GM12865 (cell line): ENCODE measurements at regions not wholly inside any gene's neighbourhood (a gene's known extent, or its start where the extent isn't known, plus 50 kb on each side); places are given as distances from the start of the nearest gene placed in this dataset.

Experiments
- DNase-seq: peaks from one replicate; pipeline ENCODE4 v3.0.0; 2010; ENCODE audit warnings: low read depth
- H3K4me3 ChIP-seq: 2 replicates; pipeline ENCODE4 v1.5.1; 2011; ENCODE audit warnings: mild to moderate bottlenecking, low read depth, low read length, control low read depth
- CTCF ChIP-seq: IDR thresholded peaks from 2 replicates; pipeline ENCODE4 v1.5.1; 2011; ENCODE audit warnings: low read length, control low read depth, low read depth, inconsistent platforms; ENCODE audit not compliant: insufficient read depth; ENCODE audit errors: missing control alignments

DNA sequence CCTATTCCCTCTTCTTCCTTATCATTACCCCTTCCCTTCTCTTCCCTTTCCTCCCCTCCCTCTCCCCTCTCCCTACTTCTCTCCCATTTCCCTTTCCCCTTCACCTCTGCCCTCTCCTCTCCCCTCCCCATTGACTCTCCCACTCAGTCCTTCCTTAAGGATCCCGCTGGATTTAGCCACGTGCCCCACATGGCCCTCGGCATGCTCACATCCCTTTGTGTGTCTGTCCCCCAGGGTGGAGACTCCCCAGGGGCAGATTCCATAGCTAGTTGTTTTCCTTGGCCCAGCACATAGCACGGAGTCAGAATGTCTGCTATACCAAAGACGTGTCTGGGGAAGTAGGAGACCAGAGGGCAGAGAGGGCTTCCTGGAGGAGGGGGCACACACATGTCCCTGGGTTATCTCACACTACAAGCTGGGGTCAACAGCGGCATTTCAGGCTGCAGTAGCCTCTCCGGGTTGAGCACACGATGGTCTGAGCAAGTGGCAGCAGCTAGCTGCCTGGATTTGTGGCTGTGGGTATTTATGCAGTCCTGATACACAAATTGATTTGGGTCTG lies 487.0 kb downstream of the TBC1D22A start:
- H3K4me3 ChIP-seq: no peak overlapping the region
- no peak for DNase-seq
- no peak for TF ChIP-seq CTCF

GRCh38 chr22:47248925-47249324 lies 486.5 kb downstream of the TBC1D22A start:
- no peak overlapping the region for H3K4me3 ChIP-seq
- no peak for DNase-seq
- no peak for TF ChIP-seq CTCF

DNA sequence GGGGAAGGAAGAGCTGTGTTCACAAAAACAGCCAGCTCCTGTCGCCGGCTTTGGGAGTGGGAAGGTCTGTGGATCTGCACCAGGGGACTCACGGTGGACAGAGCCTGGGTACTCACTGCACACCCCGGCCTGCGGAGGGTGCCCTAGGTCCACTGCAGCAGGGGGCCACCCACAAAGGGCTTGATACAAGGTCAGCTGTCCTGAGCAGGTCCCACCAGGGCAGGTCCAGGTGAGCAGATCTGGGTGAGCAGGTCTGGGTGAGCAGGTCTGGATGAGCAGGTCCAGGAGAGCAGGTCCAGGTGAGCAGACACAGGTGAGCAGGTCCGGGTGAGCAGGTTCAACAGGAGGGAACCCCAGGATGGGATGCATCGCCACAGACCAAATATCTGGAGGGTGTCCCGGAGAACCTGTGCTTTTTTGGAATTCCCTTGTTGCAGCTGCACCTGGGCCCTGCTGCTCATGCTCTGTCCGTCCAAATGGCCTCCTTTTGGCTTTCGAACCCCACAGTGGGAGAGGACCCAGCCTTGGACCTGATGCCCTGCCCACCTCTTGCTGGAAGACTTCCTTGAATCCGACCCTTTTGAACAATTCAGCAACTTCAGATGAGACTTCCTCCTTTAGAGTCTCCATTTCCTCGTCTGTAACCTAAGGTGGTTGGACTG lies 485.3 kb downstream of the TBC1D22A start:
- DNase-seq: no peak
- no peak for TF ChIP-seq CTCF
- H3K4me3 ChIP-seq: no peak overlapping the region

- no peak for DNase-seq
- no peak for TF ChIP-seq CTCF
- H3K4me3 ChIP-seq: no peak overlapping the region
Measured at GRCh38 chr22:47245786-47246185, 483.3 kb downstream of the TBC1D22A start.

- no peak for DNase-seq
- no peak for TF ChIP-seq CTCF
- H3K4me3 ChIP-seq: no peak overlapping the region
Measured at GRCh38 chr22:47245286-47245685, 482.8 kb downstream of the TBC1D22A start.

GRCh38 chr22:47240116-47240515 lies 477.7 kb downstream of the TBC1D22A start:
- no peak for TF ChIP-seq CTCF
- H3K4me3 ChIP-seq: no peak overlapping the region
- no peak for DNase-seq

- no peak for TF ChIP-seq CTCF
- DNase-seq: no peak
- no peak overlapping the region for H3K4me3 ChIP-seq
Measured at GRCh38 chr22:47239474-47239860, 477.0 kb downstream of the TBC1D22A start.
